Liver (tissue), 8 donors: ENCODE measurements at regions not wholly inside any gene's neighbourhood (a gene's known extent, or its start where the extent isn't known, plus 50 kb on each side); places are given as distances from the start of the nearest gene placed in this dataset.

Experiments
- DNase-seq: peaks from one replicate; pipeline ENCODE4 v3.0.0-alpha.2; 2017; ENCODE audit warnings: low spot score
- H3K27ac ChIP-seq, 2 donors: one replicate each; pipeline ENCODE4 v1.7.0; 2013; ENCODE audit warnings: inconsistent platforms in 2 of 2, low read length in 2 of 2, control low read depth in 1 of 2, low read depth in 1 of 2, mild to moderate bottlenecking in 1 of 2
- H3K27me3 ChIP-seq, 4 donors: one replicate each; pipeline versions ENCODE4 v1.6.1 to v1.7.0; 2013; ENCODE audit warnings: low read length in 3 of 4, inconsistent platforms in 1 of 4, mild to moderate bottlenecking in 1 of 4, moderate library complexity in 1 of 4; ENCODE audit not compliant: control insufficient read depth in 4 of 4, insufficient read depth in 4 of 4
- H3K36me3 ChIP-seq, 4 donors: one replicate each; pipeline versions ENCODE4 v1.6.1 to v1.7.0; 2013; ENCODE audit warnings: low read length in 3 of 4, mild to moderate bottlenecking in 3 of 4, low read depth in 1 of 4, moderate library complexity in 1 of 4; ENCODE audit not compliant: control insufficient read depth in 4 of 4, insufficient read depth in 3 of 4
- H3K4me1 ChIP-seq, 4 donors: one replicate each; pipeline versions ENCODE4 v1.6.1 to v1.7.0; 2013; ENCODE audit warnings: low read length in 3 of 4, mild to moderate bottlenecking in 3 of 4, moderate library complexity in 1 of 4; ENCODE audit not compliant: control insufficient read depth in 4 of 4, insufficient read depth in 4 of 4
- H3K4me3 ChIP-seq, 3 donors: one replicate each; pipeline versions ENCODE4 v1.6.1 to v1.7.0; 2013; ENCODE audit warnings: low read length in 3 of 3, control low read depth in 1 of 3, low read depth in 1 of 3, mild to moderate bottlenecking in 1 of 3
- H3K9ac ChIP-seq, 2 donors: one replicate each; pipeline ENCODE4 v1.7.0; 2013; ENCODE audit warnings: low read length in 2 of 2, mild to moderate bottlenecking in 2 of 2, moderate library complexity in 2 of 2, control low read depth in 1 of 2, low read depth in 1 of 2
- H3K9me3 ChIP-seq, 4 donors: one replicate each; pipeline versions ENCODE4 v1.6.1 to v1.7.0; 2013; ENCODE audit warnings: low read length in 3 of 4; ENCODE audit not compliant: control insufficient read depth in 4 of 4
- ATF3 ChIP-seq: IDR thresholded peaks from 2 replicates; pipeline ENCODE4 v1.6.1; 2016; ENCODE audit warnings: antibody characterized with exemption
- CTCF ChIP-seq: fragments of 150-350 bp; IDR thresholded peaks from 2 replicates; pipeline ENCODE4 v1.5.1; 2017; ENCODE audit warnings: improper control_type of control experiment, low read depth, low read length; ENCODE audit not compliant: missing input control
- EGR1 ChIP-seq, 2 donors: IDR thresholded peaks; 2 replicates each; pipeline ENCODE4 v1.6.1; 2016 to 2018; ENCODE audit warnings: antibody characterized with exemption in 2 of 2, low read depth in 2 of 2
- FOXA1 ChIP-seq: IDR thresholded peaks from 2 replicates; pipeline ENCODE4 v1.6.1; 2016; ENCODE audit warnings: antibody characterized with exemption
- FOXA2 ChIP-seq: IDR thresholded peaks from 2 replicates; pipeline ENCODE4 v1.6.1; 2016; ENCODE audit warnings: antibody characterized with exemption
- GABPA ChIP-seq, 2 donors: IDR thresholded peaks in 1 of 2; conservative IDR thresholded peaks in 1 of 2; 2 replicates each; pipeline ENCODE4 v1.6.1; 2016; ENCODE audit warnings: antibody characterized with exemption in 2 of 2, mild to moderate bottlenecking in 1 of 2, moderate library complexity in 1 of 2
- HNF4A ChIP-seq, 2 donors: conservative IDR thresholded peaks; 2 replicates each; pipeline ENCODE4 v1.6.1; 2016; ENCODE audit warnings: antibody characterized with exemption in 2 of 2, mild to moderate bottlenecking in 2 of 2
- HNF4G ChIP-seq: IDR thresholded peaks from 2 replicates; pipeline ENCODE4 v1.6.1; 2016; ENCODE audit warnings: antibody characterized with exemption
- JUND ChIP-seq, 2 donors: IDR thresholded peaks; 2 replicates each; pipeline ENCODE4 v1.6.1; 2016; ENCODE audit warnings: antibody characterized with exemption in 2 of 2
- MAX ChIP-seq: IDR thresholded peaks from 2 replicates; pipeline ENCODE4 v1.6.1; 2016; ENCODE audit warnings: antibody characterized with exemption
- NR2F2 ChIP-seq: IDR thresholded peaks from 2 replicates; pipeline ENCODE4 v1.6.1; 2016; ENCODE audit warnings: antibody characterized with exemption
- RAD21 ChIP-seq, 2 donors: IDR thresholded peaks; 2 replicates each; pipeline ENCODE4 v1.6.1; 2016; ENCODE audit warnings: antibody characterized with exemption in 2 of 2, mild to moderate bottlenecking in 2 of 2
- REST ChIP-seq: IDR thresholded peaks from 2 replicates; pipeline ENCODE4 v1.6.1; 2016; ENCODE audit warnings: antibody characterized with exemption, mild to moderate bottlenecking
- RXRA ChIP-seq, 2 donors: IDR thresholded peaks; 2 replicates each; pipeline ENCODE4 v1.6.1; 2017 to 2018; ENCODE audit warnings: antibody characterized with exemption in 2 of 2, mild to moderate bottlenecking in 1 of 2
- SP1 ChIP-seq: IDR thresholded peaks from 2 replicates; pipeline ENCODE4 v1.6.1; 2018; ENCODE audit warnings: antibody characterized with exemption, mild to moderate bottlenecking
- TAF1 ChIP-seq: conservative IDR thresholded peaks from 2 replicates; pipeline ENCODE4 v1.6.1; 2016; ENCODE audit warnings: antibody characterized with exemption, mild to moderate bottlenecking
- YY1 ChIP-seq: IDR thresholded peaks from 2 replicates; pipeline ENCODE4 v1.6.1; 2016; ENCODE audit warnings: antibody characterized with exemption, mild to moderate bottlenecking
- ZBTB33 ChIP-seq: IDR thresholded peaks from 2 replicates; pipeline ENCODE4 v1.6.1; 2016; ENCODE audit warnings: antibody characterized with exemption
- WGBS: extraction: QIAGEN DNeasy Blood & Tissue Kit; methylation state at CpG from one replicate; pipeline ENCODE4 v1.1.7; 2013; 5-methylcytosine and 5-hydroxymethylcytosine counted together
- donor health status: healthy.
- donor health status: healthy.
- donor health status: healthy.
- donor health status: healthy.
- donor health status: healthy.

- no peak overlapping the region for H3K4me3 ChIP-seq
- no peak for TF ChIP-seq HNF4A (conservative IDR thresholded peaks at IDR 0.05)
- TF ChIP-seq ATF3: no peak
- no peak for TF ChIP-seq ZBTB33
- TF ChIP-seq RXRA (IDR thresholded peaks at IDR 0.05): no peak
- no peak for TF ChIP-seq TAF1
- no peak for TF ChIP-seq HNF4G
- no peak for TF ChIP-seq EGR1 (IDR thresholded peaks at IDR 0.05; ENCODE audit: low read depth in 2 of 2)
- no peak for TF ChIP-seq NR2F2
- no peaks in the 10 kb centered on the region for H3K36me3 ChIP-seq
- H3K9me3 ChIP-seq: peaks cover 0 to 5% (median 2%) of the 10 kb centered on the region in 4 donors
- H3K27ac ChIP-seq: no peak overlapping the region
- no peak overlapping the region for H3K9ac ChIP-seq
- H3K27me3 ChIP-seq: no peaks in the 10 kb centered on the region
- WGBS: 70% methylated on average over 5 of the region's 5 CpGs
- no peak for DNase-seq
- no peaks in the 10 kb centered on the region for H3K4me1 ChIP-seq
Measured at GRCh38 chr5:22970491-22970890, 117.3 kb upstream of the CDH12 start.

GRCh38 chr5:22968386-22968785 lies 115.2 kb upstream of the CDH12 start:
- Histone ChIP-seq H3K4me1 (no peaks in the 10 kb centered on the region), H3K9me3 (peaks cover 0 to 5% (median 2%) of the 10 kb centered on the region in 4 donors), H3K9ac (no peak overlapping the region), H3K4me3 (no peak overlapping the region), H3K27ac (no peak overlapping the region), H3K36me3 (no peaks in the 10 kb centered on the region), H3K27me3 (no peaks in the 10 kb centered on the region)
- TF ChIP-seq ZBTB33 (no peak), YY1 (no peak), NR2F2 (no peak), FOXA1 (no peak), JUND (IDR thresholded peaks at IDR 0.05) (no peak), RAD21 (IDR thresholded peaks at IDR 0.05) (no peak), REST (no peak), SP1 (no peak), MAX (no peak), HNF4G (no peak), FOXA2 (no peak), CTCF (no peak), TAF1 (no peak), HNF4A (conservative IDR thresholded peaks at IDR 0.05) (no peak), ATF3 (no peak), GABPA (IDR thresholded peaks at IDR 0.05 in 1 of 2, conservative IDR thresholded peaks at IDR 0.05 in 1 of 2) (no peak), RXRA (IDR thresholded peaks at IDR 0.05) (no peak), EGR1 (IDR thresholded peaks at IDR 0.05; ENCODE audit: low read depth in 2 of 2) (no peak)
- no peak for DNase-seq
- 78% methylated on average over 2 of the region's 2 CpGs for WGBS
